ENCODE measurements at regions not wholly inside any gene's neighbourhood (a gene's known extent, or its start where the extent isn't known, plus 50 kb on each side); places are given as distances from the start of the nearest gene placed in this dataset.
"Not testable (repeated sequence)": the region's sequence is repeated elsewhere in the genome, so short reads cannot be mapped to it uniquely, and the experiment has no call there.

GRCh38 chr15:75765551-75766305 lies 53.1 kb upstream of the CSPG4 start:
- H3K36me3 ChIP-seq (ENCODE audit: control insufficient read depth, insufficient read depth, low read length); H3K27me3 Mint-ChIP-seq (ENCODE audit: insufficient read depth); H3K9me3 Mint-ChIP-seq; H3K4me1 ChIP-seq (ENCODE audit: control insufficient read depth, insufficient read depth, low read length); H3K27ac ChIP-seq (ENCODE audit: low read depth, low read length); H3K9me3 ChIP-seq (ENCODE audit: control insufficient read depth, low read length); H3K4me3 Mint-ChIP-seq; H3K27me3 ChIP-seq (ENCODE audit: control insufficient read depth, insufficient read depth, low read length, poor library complexity, severe bottlenecking); H3K36me3 Mint-ChIP-seq (ENCODE audit: low read depth); H3K4me3 ChIP-seq (ENCODE audit: low read length); H3K9ac ChIP-seq (ENCODE audit: extremely low read depth, low read length, poor library complexity, severe bottlenecking); H3K27ac Mint-ChIP-seq: not testable (repeated sequence)
- WGBS, 2 experiments (ENCODE audit: insufficient coverage in 1 of 2, insufficient read length in 1 of 2), result 89 to 92% methylated on average over 4 to 12 of the region's 13 CpGs
- H3K4me1 Mint-ChIP-seq, result peaks cover 10% of the 10 kb centered on the region
- DNase-seq, result peak; percentile 29

GRCh38 chr15:75764845-75765550 lies 52.4 kb upstream of the CSPG4 start:
- not testable (repeated sequence) for H3K27me3 Mint-ChIP-seq (ENCODE audit: insufficient read depth); H3K36me3 Mint-ChIP-seq (ENCODE audit: low read depth); H3K27me3 ChIP-seq (ENCODE audit: control insufficient read depth, insufficient read depth, low read length, poor library complexity, severe bottlenecking); H3K9me3 Mint-ChIP-seq; H3K27ac ChIP-seq (ENCODE audit: low read depth, low read length); H3K27ac Mint-ChIP-seq; H3K4me3 Mint-ChIP-seq; H3K4me1 Mint-ChIP-seq; H3K9me3 ChIP-seq (ENCODE audit: control insufficient read depth, low read length); H3K36me3 ChIP-seq (ENCODE audit: control insufficient read depth, insufficient read depth, low read length); H3K4me3 ChIP-seq (ENCODE audit: low read length); H3K4me1 ChIP-seq (ENCODE audit: control insufficient read depth, insufficient read depth, low read length); H3K9ac ChIP-seq (ENCODE audit: extremely low read depth, low read length, poor library complexity, severe bottlenecking)
- peak; percentile 18 for DNase-seq
- WGBS, 2 experiments (ENCODE audit: insufficient coverage in 1 of 2, insufficient read length in 1 of 2), result 90 to 100% methylated on average over 1 to 4 of the region's 5 CpGs

- H3K9me3 ChIP-seq (ENCODE audit: control insufficient read depth, low read length); H3K27ac ChIP-seq (ENCODE audit: low read depth, low read length); H3K4me3 ChIP-seq (ENCODE audit: low read length); H3K27ac Mint-ChIP-seq; H3K4me1 Mint-ChIP-seq; H3K27me3 ChIP-seq (ENCODE audit: control insufficient read depth, insufficient read depth, low read length, poor library complexity, severe bottlenecking); H3K4me3 Mint-ChIP-seq; H3K9ac ChIP-seq (ENCODE audit: extremely low read depth, low read length, poor library complexity, severe bottlenecking); H3K9me3 Mint-ChIP-seq; H3K36me3 Mint-ChIP-seq (ENCODE audit: low read depth); H3K4me1 ChIP-seq (ENCODE audit: control insufficient read depth, insufficient read depth, low read length); H3K36me3 ChIP-seq (ENCODE audit: control insufficient read depth, insufficient read depth, low read length); H3K27me3 Mint-ChIP-seq (ENCODE audit: insufficient read depth): not testable (repeated sequence)
- DNase-seq, result peak; percentile 26
- whole genome bisulfite sequencing, 2 experiments (ENCODE audit: insufficient coverage in 1 of 2, insufficient read length in 1 of 2), result 81 to 92% methylated on average over 4 to 13 of the region's 14 CpGs
Observed at GRCh38 chr15:75763635-75764600, 51.3 kb upstream of the CSPG4 start.

GRCh38 chr15:75763137-75763611 lies 50.5 kb upstream of the CSPG4 start:
- Histone ChIP-seq H3K27me3 (ENCODE audit: control insufficient read depth, insufficient read depth, low read length, poor library complexity, severe bottlenecking) (no peaks in the 10 kb centered on the region), H3K27ac (ENCODE audit: low read depth, low read length) (no peak overlapping the region), H3K9ac (ENCODE audit: extremely low read depth, low read length, poor library complexity, severe bottlenecking) (no peak overlapping the region), H3K4me1 (ENCODE audit: control insufficient read depth, insufficient read depth, low read length) (no peaks in the 10 kb centered on the region), H3K4me3 (ENCODE audit: low read length) (no peak overlapping the region), H3K9me3 (ENCODE audit: control insufficient read depth, low read length) (no peaks in the 10 kb centered on the region), H3K36me3 (ENCODE audit: control insufficient read depth, insufficient read depth, low read length) (no peaks in the 10 kb centered on the region)
- no peak for TF ChIP-seq CTCF (conservative IDR thresholded peaks at IDR 0.05)
- H3K36me3 Mint-ChIP-seq (ENCODE audit: low read depth), result no peaks in the 10 kb centered on the region
- peaks cover 3% of the 10 kb centered on the region for H3K4me1 Mint-ChIP-seq
- no peak overlapping the region for H3K4me3 Mint-ChIP-seq
- no peaks in the 10 kb centered on the region for H3K9me3 Mint-ChIP-seq
- peaks cover 1% of the 10 kb centered on the region for H3K27me3 Mint-ChIP-seq (ENCODE audit: insufficient read depth)
- 90 to 100% methylated on average over 4 to 8 of the region's 8 CpGs for WGBS, 2 experiments (ENCODE audit: insufficient coverage in 1 of 2, insufficient read length in 1 of 2)
- DNase-seq, result no peak
- H3K27ac Mint-ChIP-seq, result no peak overlapping the region
